IMR-90 (cell line): ENCODE measurements at regions not wholly inside any gene's neighbourhood (a gene's known extent, or its start where the extent isn't known, plus 50 kb on each side); places are given as distances from the start of the nearest gene placed in this dataset.

ENCODE experiments used
- ATAC-seq: fragments of 200-7000 bp; cut with Tn5 transposase; 2 replicates; pipeline ENCODE4 v1.9.1; 2020; ENCODE audit warnings: low read depth, mild to moderate bottlenecking, moderate library complexity
- BruUV-seq: library from RNA; stranded (reverse); fragments of 400-500 nt; replicated peaks from 2 replicates; lab custom pipeline; 2021; lab: Mats Ljungman, UMichigan
- CTCF ChIA-PET: fragments of 300-600 bp; formaldehyde crosslinking; extraction: SDS; loops from one replicate; lab custom pipeline; 2021; ENCODE audit warnings: antibody characterized with exemption; lab: Yijun Ruan, JAX
- POLR2A ChIA-PET: fragments of 300-600 bp; sonication (Branson Sonifier 250); formaldehyde crosslinking; loops from one replicate; lab custom pipeline; 2022; ENCODE audit warnings: antibody characterized with exemption; ENCODE audit not compliant: unreplicated experiment; lab: Charles Lee
- DNase-seq: peaks from one replicate; pipeline ENCODE4 v3.0.0; 2013
- H2AFZ ChIP-seq: replicated peaks from 2 replicates; pipeline ENCODE3; 2013; ENCODE audit warnings: low read length, mild to moderate bottlenecking; ENCODE audit not compliant: poor library complexity
- H2AK5ac ChIP-seq: 2 replicates; pipeline ENCODE4 v1.6.1; 2013; ENCODE audit warnings: low read depth, low read length, inconsistent platforms
- H2AK9ac ChIP-seq: replicated peaks from 2 replicates; pipeline ENCODE3; 2013; ENCODE audit warnings: mild to moderate bottlenecking, low read depth, low read length, moderate library complexity; ENCODE audit not compliant: poor library complexity
- H2BK120ac ChIP-seq: 2 replicates; pipeline ENCODE4 v1.6.1; 2013; ENCODE audit warnings: low read depth, low read length, inconsistent platforms
- H2BK15ac ChIP-seq: 3 replicates; pipeline ENCODE4 v1.6.1; 2013; ENCODE audit warnings: low read depth, low read length, inconsistent platforms
- H2BK20ac ChIP-seq: 2 replicates; pipeline ENCODE4 v1.6.1; 2013; ENCODE audit warnings: low read depth, mild to moderate bottlenecking, inconsistent platforms, low read length, moderate library complexity
- H2BK5ac ChIP-seq: 2 replicates; pipeline ENCODE4 v1.6.1; 2013; ENCODE audit warnings: mild to moderate bottlenecking, low read depth, low read length, inconsistent platforms; ENCODE audit not compliant: poor library complexity, severe bottlenecking
- H3K14ac ChIP-seq: replicated peaks from 2 replicates; pipeline ENCODE4 v1.6.1; 2013; ENCODE audit warnings: low read depth, low read length, inconsistent platforms
- H3K18ac ChIP-seq: 2 replicates; pipeline ENCODE4 v1.6.1; 2013; ENCODE audit warnings: low read depth, low read length, control low read depth
- H3K23ac ChIP-seq: 2 replicates; pipeline ENCODE4 v1.6.1; 2013; ENCODE audit warnings: low read depth, low read length, inconsistent platforms
- H3K27ac ChIP-seq: 2 replicates; pipeline ENCODE4 v1.5.1; 2013; ENCODE audit warnings: mild to moderate bottlenecking, control low read depth, low read length; ENCODE audit not compliant: insufficient read depth
- H3K27me3 ChIP-seq: 2 replicates; pipeline ENCODE4 v1.6.1; 2013; ENCODE audit warnings: low read length; ENCODE audit not compliant: control insufficient read depth, insufficient read depth
- H3K36me3 ChIP-seq: 2 replicates; pipeline ENCODE4 v1.6.1; 2013; ENCODE audit warnings: low read length, mixed read lengths; ENCODE audit not compliant: control insufficient read depth, insufficient read depth
- H3K4ac ChIP-seq: 2 replicates; pipeline ENCODE4 v1.6.1; 2013; ENCODE audit warnings: low read depth, low read length, inconsistent platforms
- H3K4me1 ChIP-seq: 2 replicates; pipeline ENCODE4 v1.6.1; 2013; ENCODE audit warnings: low read length, mixed read lengths; ENCODE audit not compliant: control insufficient read depth, insufficient read depth
- H3K4me2 ChIP-seq: 2 replicates; pipeline ENCODE4 v1.6.1; 2013; ENCODE audit warnings: low read depth, mild to moderate bottlenecking, control low read depth, low read length, moderate library complexity
- H3K4me3 ChIP-seq: 2 replicates; pipeline ENCODE4 v1.5.1; 2013; ENCODE audit warnings: low read depth, mild to moderate bottlenecking, control low read depth, low read length, moderate library complexity; ENCODE audit not compliant: insufficient read depth
- H3K56ac ChIP-seq: 2 replicates; pipeline ENCODE4 v1.6.1; 2013; ENCODE audit warnings: low read length, inconsistent platforms; ENCODE audit not compliant: insufficient read depth; ENCODE audit errors: extremely low read depth
- H3K79me1 ChIP-seq, 2 experiments: 2 replicates each; pipeline ENCODE4 v1.6.1; 2013; ENCODE audit warnings: low read length in 2 of 2, inconsistent platforms in 1 of 2, low read depth in 1 of 2
- H3K9ac ChIP-seq: 2 replicates; pipeline ENCODE4 v1.6.1; 2013; ENCODE audit warnings: low read depth, low read length, control low read depth
- H3K9me1 ChIP-seq: 2 replicates; pipeline ENCODE4 v1.6.1; 2013; ENCODE audit warnings: low read length, inconsistent platforms; ENCODE audit not compliant: insufficient read depth
- H3K9me3 ChIP-seq: 2 replicates; pipeline ENCODE4 v1.6.1; 2013; ENCODE audit warnings: low read length; ENCODE audit not compliant: control insufficient read depth, insufficient read depth
- H4K20me1 ChIP-seq: 2 replicates; pipeline ENCODE4 v1.6.1; 2013; ENCODE audit warnings: low read length, inconsistent platforms; ENCODE audit not compliant: insufficient read depth
- H4K5ac ChIP-seq: 2 replicates; pipeline ENCODE4 v1.6.1; 2013; ENCODE audit warnings: mild to moderate bottlenecking, low read depth, low read length, control low read depth
- H4K8ac ChIP-seq, 2 experiments: 2 replicates each; pipeline ENCODE4 v1.6.1; 2013; ENCODE audit warnings: low read depth in 2 of 2, low read length in 2 of 2, control low read depth in 1 of 2, inconsistent platforms in 1 of 2
- H4K91ac ChIP-seq: 2 replicates; pipeline ENCODE4 v1.6.1; 2013; ENCODE audit warnings: low read depth, low read length, inconsistent platforms; ENCODE audit not compliant: insufficient read depth
- RCOR1 ChIP-seq: IDR thresholded peaks from 2 replicates; pipeline ENCODE4 v1.6.1; 2012; ENCODE audit warnings: mild to moderate bottlenecking, low read length, improper control_type of control experiment; ENCODE audit not compliant: insufficient replicate concordance
- WGBS, 2 experiments: methylation state at CpG; one replicate each; pipeline versions ENCODE4 v1.1.5 to v1.1.7; 2013; ENCODE audit warnings: missing lambda C conversion rate in 2 of 2; ENCODE audit not compliant: insufficient read length in 1 of 2; ENCODE audit errors: extremely low coverage in 2 of 2; 5-methylcytosine and 5-hydroxymethylcytosine counted together
- dilution Hi-C: fragments of 300-500 bp; cut with HindIII; formaldehyde crosslinking; loops from one replicate; pipeline ENCODE4 v1.14.3; 2018; ENCODE audit warnings: low sequenced_read_pairs; ENCODE audit not compliant: unreplicated experiment
- in situ Hi-C: fragments of 300-500 bp; cut with MboI; formaldehyde crosslinking; loops from 3 replicates; pipeline ENCODE4 v1.14.3; 2019; ENCODE audit warnings: low sequenced_read_pairs, inconsistent platforms, mixed read lengths
- intact Hi-C: fragments of 100-400 bp; cut with micrococcal nuclease; formaldehyde crosslinking; loops from 2 replicates; pipeline ENCODE4 v1.10.0; 2022

DNA sequence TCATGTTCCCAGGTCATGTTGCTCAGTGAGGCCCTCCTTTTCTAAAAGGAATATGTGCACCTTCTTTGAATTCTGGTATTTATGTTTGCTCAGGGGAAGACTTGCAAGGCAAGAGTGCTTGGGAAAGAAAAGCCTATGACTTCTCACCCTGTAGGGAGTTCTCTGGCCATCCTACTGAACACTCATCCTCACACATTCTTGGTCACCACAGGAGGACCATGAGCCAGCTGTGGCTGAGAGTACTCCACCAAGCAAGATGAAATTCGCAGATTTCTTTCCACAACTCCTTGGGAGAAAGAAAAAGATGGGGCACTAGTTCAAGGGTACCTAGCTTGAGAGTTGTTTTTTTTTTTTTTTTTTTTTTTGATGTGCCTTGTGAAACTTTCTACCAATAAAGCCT lies 179.6 kb downstream of the FZD1 start:
- dilution Hi-C loops, result no loop called here

More for the DNA sequence above, 179.6 kb downstream of the FZD1 start:
- H3K23ac ChIP-seq, result no peak overlapping the region
- H3K4me1 ChIP-seq, result no peaks in the 10 kb centered on the region
- in situ Hi-C loops, result no loop called here
- no peak overlapping the region for H3K4me3 ChIP-seq
- CTCF ChIA-PET, result no interaction called here
- no peaks in the 10 kb centered on the region for H4K20me1 ChIP-seq
- no peak overlapping the region for H3K4me2 ChIP-seq
- H3K18ac ChIP-seq, result no peak overlapping the region
- no peak overlapping the region for H2BK5ac ChIP-seq
- no peak overlapping the region for H2AK5ac ChIP-seq
- no TSS peak for BruUV-seq
- no peak overlapping the region for H3K4ac ChIP-seq
- no peak for ATAC-seq
- no peak overlapping the region for H2AFZ ChIP-seq
- no peak overlapping the region for H3K9ac ChIP-seq
- H4K91ac ChIP-seq, result no peak overlapping the region
- no peak overlapping the region for H3K14ac ChIP-seq
- H4K8ac ChIP-seq, result no peak overlapping the region
- H2BK20ac ChIP-seq, result no peak overlapping the region
- no peak overlapping the region for H2BK15ac ChIP-seq
- no peak overlapping the region for H2AK9ac ChIP-seq
- no peaks in the 10 kb centered on the region for H3K27me3 ChIP-seq
- H3K9me1 ChIP-seq, result no peaks in the 10 kb centered on the region
- intact Hi-C loops, result no loop called here
- WGBS, 2 experiments, result no CpG with 5 or more reads among the region's 1 CpG
- H3K56ac ChIP-seq, result no peak overlapping the region
- no peak overlapping the region for H2BK120ac ChIP-seq
- TF ChIP-seq RCOR1, result no peak
- no peaks in the 10 kb centered on the region for H3K79me1 ChIP-seq
- DNase-seq, result no peak
- H3K36me3 ChIP-seq, result no peaks in the 10 kb centered on the region
- H3K9me3 ChIP-seq, result no peaks in the 10 kb centered on the region
- H3K27ac ChIP-seq, result no peak overlapping the region
- H4K5ac ChIP-seq, result no peak overlapping the region
- POLR2A ChIA-PET, result no interaction called here
